Loucy (cell line): ENCODE measurements at regions not wholly inside any gene's neighbourhood (a gene's known extent, or its start where the extent isn't known, plus 50 kb on each side); places are given as distances from the start of the nearest gene placed in this dataset.
"Not testable (repeated sequence)": the region's sequence is repeated elsewhere in the genome, so short reads cannot be mapped to it uniquely, and the experiment has no call there.

Experiments
- H2AFZ ChIP-seq: fragments of 200-600 bp; sonication (generic); 2 replicates; pipeline ENCODE4 v1.6.0; 2016; ENCODE audit warnings: antibody characterized with exemption, mild to moderate bottlenecking, low read length, moderate library complexity
- H3F3A ChIP-seq: fragments of 200-600 bp; 2 replicates; pipeline ENCODE4 v1.6.0; 2016; ENCODE audit warnings: antibody characterized with exemption, low read depth, mild to moderate bottlenecking
- H3K27me3 ChIP-seq: fragments of 200-600 bp; sonication (generic); 2 replicates; pipeline ENCODE4 v1.6.1; 2014; ENCODE audit warnings: low read length, mild to moderate bottlenecking; ENCODE audit not compliant: insufficient read depth, poor library complexity, severe bottlenecking
- H3K36me3 ChIP-seq: fragments of 200-600 bp; sonication (generic); 2 replicates; pipeline ENCODE4 v1.6.1; 2016; ENCODE audit warnings: low read length; ENCODE audit not compliant: insufficient read depth
- H3K4me1 ChIP-seq: fragments of 200-600 bp; sonication (generic); 2 replicates; pipeline ENCODE4 v1.5.1; 2014; ENCODE audit warnings: low read length, mild to moderate bottlenecking; ENCODE audit not compliant: insufficient read depth, poor library complexity, severe bottlenecking
- H3K4me2 ChIP-seq: fragments of 200-600 bp; sonication (generic); 2 replicates; pipeline ENCODE4 v1.6.0; 2014; ENCODE audit warnings: antibody characterized with exemption, low read length, low read depth, mild to moderate bottlenecking; ENCODE audit not compliant: poor library complexity, severe bottlenecking
- H3K4me3 ChIP-seq: fragments of 200-600 bp; sonication (generic); 2 replicates; pipeline ENCODE4 v1.5.1; 2014; ENCODE audit warnings: low read length, mild to moderate bottlenecking, mixed read lengths; ENCODE audit not compliant: poor library complexity, severe bottlenecking
- H3K79me2 ChIP-seq: fragments of 200-600 bp; sonication (generic); 2 replicates; pipeline ENCODE4 v1.6.1; 2014; ENCODE audit warnings: low read length; ENCODE audit not compliant: insufficient read depth
- H3K9ac ChIP-seq: fragments of 200-600 bp; sonication (generic); 2 replicates; pipeline ENCODE4 v1.6.0; 2014; ENCODE audit warnings: mild to moderate bottlenecking, low read depth, low read length, moderate library complexity; ENCODE audit not compliant: poor library complexity, severe bottlenecking
- H3K9me2 ChIP-seq: fragments of 200-600 bp; sonication (generic); replicated peaks from 2 replicates; pipeline ENCODE4 v1.6.1; 2016; ENCODE audit warnings: low read depth, low read length, mixed read lengths
- H3K9me3 ChIP-seq: fragments of 200-600 bp; sonication (generic); 2 replicates; pipeline ENCODE4 v1.6.1; 2014; ENCODE audit warnings: mild to moderate bottlenecking, antibody characterized with exemption, low read length, low read depth; ENCODE audit not compliant: insufficient read depth
- H4K20me1 ChIP-seq: fragments of 200-600 bp; sonication (generic); 2 replicates; pipeline ENCODE4 v1.6.0; 2014; ENCODE audit warnings: antibody characterized with exemption, low read length, mild to moderate bottlenecking; ENCODE audit not compliant: insufficient read depth, poor library complexity, severe bottlenecking
- EZH2phosphoT487 ChIP-seq: fragments of 200-600 bp; IDR thresholded peaks from 2 replicates; pipeline ENCODE4 v1.6.1; 2018; ENCODE audit warnings: antibody characterized with exemption, mild to moderate bottlenecking, moderate library complexity, borderline replicate concordance
- TF ChIP-seq, protein P1 (sequence below): fragments of 200-600 bp; sonication (generic); conservative IDR thresholded peaks from 2 replicates; pipeline ENCODE4 v1.5.1; 2014; ENCODE audit warnings: mild to moderate bottlenecking, antibody characterized with exemption, low read length

DNA sequence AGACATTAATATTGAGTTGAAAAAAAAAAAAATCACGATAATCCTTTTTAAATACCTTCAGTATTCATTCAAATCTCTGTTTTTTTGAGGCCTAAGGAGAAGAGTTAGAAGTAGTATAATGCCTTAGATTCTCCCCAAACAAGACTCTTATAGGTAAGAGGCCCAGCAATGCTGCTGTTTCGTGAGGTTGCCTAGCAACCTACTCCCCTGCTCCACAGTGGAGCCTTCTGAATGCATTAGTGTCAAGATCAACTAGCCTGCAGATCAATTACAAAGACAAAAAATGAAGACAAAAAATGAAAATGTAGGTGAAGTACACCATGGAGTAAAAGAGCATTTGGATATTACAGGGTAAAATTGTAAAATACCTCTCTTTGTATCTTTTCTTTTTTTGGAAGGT lies 229.8 kb upstream of the LUZP2 start:
- no peak overlapping the region for H3K4me3 ChIP-seq
- H3K36me3 ChIP-seq, result no peaks in the 10 kb centered on the region
- H3K4me1 ChIP-seq, result no peaks in the 10 kb centered on the region
- TF ChIP-seq, protein P1, sequence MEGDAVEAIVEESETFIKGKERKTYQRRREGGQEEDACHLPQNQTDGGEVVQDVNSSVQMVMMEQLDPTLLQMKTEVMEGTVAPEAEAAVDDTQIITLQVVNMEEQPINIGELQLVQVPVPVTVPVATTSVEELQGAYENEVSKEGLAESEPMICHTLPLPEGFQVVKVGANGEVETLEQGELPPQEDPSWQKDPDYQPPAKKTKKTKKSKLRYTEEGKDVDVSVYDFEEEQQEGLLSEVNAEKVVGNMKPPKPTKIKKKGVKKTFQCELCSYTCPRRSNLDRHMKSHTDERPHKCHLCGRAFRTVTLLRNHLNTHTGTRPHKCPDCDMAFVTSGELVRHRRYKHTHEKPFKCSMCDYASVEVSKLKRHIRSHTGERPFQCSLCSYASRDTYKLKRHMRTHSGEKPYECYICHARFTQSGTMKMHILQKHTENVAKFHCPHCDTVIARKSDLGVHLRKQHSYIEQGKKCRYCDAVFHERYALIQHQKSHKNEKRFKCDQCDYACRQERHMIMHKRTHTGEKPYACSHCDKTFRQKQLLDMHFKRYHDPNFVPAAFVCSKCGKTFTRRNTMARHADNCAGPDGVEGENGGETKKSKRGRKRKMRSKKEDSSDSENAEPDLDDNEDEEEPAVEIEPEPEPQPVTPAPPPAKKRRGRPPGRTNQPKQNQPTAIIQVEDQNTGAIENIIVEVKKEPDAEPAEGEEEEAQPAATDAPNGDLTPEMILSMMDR, result no peak
- no peak for TF ChIP-seq EZH2phosphoT487
- no peaks in the 10 kb centered on the region for H3K9me2 ChIP-seq
- H3K9ac ChIP-seq, result no peak overlapping the region
- H3K9me3 ChIP-seq, result no peaks in the 10 kb centered on the region
- no peaks in the 10 kb centered on the region for H3F3A ChIP-seq
- H2AFZ ChIP-seq, result no peak overlapping the region
- no peak overlapping the region for H3K4me2 ChIP-seq
- H3K79me2 ChIP-seq, result no peaks in the 10 kb centered on the region
- no peaks in the 10 kb centered on the region for H4K20me1 ChIP-seq
- H3K27me3 ChIP-seq, result no peaks in the 10 kb centered on the region

DNA sequence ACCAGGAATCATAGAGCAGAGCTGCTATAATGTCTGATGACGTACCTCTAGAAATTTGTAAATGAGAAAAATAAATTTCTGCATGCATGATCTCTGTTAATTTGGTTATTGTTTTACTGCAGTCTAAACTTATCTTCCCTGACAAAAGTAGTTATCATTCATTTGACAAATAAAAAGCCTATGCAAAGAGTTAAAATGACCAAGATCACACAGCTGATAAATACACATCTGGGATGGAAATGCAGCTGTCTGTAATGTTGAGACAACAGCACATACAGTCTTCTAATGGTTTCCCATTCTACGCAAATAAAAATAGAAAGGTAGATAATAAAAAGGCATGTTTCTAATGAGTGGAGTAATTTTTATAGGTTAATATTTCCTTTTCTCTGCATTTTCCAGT lies 225.1 kb upstream of the LUZP2 start:
- H3K4me2 ChIP-seq, result no peak overlapping the region
- H3K9me3 ChIP-seq, result no peaks in the 10 kb centered on the region
- H3K27me3 ChIP-seq, result no peaks in the 10 kb centered on the region
- H3K36me3 ChIP-seq, result no peaks in the 10 kb centered on the region
- no peaks in the 10 kb centered on the region for H3K4me1 ChIP-seq
- H3K79me2 ChIP-seq, result no peaks in the 10 kb centered on the region
- no peak overlapping the region for H3K9ac ChIP-seq
- no peak for TF ChIP-seq EZH2phosphoT487
- TF ChIP-seq, protein P1, result no peak
- H4K20me1 ChIP-seq, result no peaks in the 10 kb centered on the region
- no peak overlapping the region for H3K4me3 ChIP-seq
- H3K9me2 ChIP-seq, result no peaks in the 10 kb centered on the region
- no peak overlapping the region for H2AFZ ChIP-seq
- no peaks in the 10 kb centered on the region for H3F3A ChIP-seq

DNA sequence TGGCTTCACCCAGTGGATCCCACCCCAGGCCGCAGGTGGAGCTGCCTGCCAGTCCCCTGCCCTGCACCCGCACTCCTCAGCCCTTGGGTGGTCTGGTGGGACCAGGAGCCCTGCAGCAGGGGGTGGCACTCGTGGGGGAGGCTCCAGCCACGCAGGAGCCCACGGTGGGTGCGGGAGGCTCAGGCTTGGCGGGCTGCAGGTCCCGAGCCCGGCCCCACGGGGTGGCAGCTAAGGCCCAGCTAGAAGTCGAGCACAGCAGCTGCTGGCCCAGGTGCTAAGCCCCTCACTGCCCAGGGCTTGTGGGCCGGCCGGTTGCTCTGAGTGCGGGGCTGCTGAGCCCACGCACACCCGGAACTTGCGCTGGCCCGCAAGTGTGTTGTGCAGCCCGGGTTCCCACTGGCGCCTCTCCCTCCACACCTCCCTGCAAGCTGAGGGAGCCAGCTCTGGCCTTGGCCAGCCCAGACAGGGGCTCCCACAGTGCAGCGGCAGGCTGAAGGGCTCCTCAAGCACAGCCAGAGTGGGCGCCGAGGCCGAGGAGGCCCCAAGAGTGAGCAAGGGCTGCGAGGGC lies 222.6 kb upstream of the LUZP2 start:
- H3K9me2 ChIP-seq, H3K4me2 ChIP-seq, H3K9ac ChIP-seq, H3K9me3 ChIP-seq, H3K4me3 ChIP-seq, H3F3A ChIP-seq, H3K79me2 ChIP-seq, H2AFZ ChIP-seq, H3K27me3 ChIP-seq, H3K4me1 ChIP-seq, H4K20me1 ChIP-seq, H3K36me3 ChIP-seq: not testable (repeated sequence)

DNA sequence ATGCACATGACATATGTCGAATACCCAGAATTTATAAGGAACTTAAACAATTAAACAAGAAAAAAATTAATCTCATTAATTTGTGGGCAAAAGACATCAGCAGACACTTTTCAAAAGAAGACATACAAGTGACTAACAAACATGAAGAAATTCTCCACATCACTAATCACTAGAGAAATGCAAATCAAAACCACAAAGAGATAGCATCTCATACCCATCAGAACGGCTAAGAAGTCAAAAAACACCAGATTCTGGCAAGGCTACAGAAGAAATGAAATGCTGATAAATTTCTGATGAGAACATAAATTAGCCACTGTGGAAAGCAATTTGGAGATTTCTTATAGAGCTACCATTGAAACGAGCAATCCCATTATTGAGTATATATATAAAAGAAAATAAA lies 210.6 kb upstream of the LUZP2 start:
- Histone ChIP-seq H2AFZ (no peak overlapping the region), H3K4me3 (no peak overlapping the region), H3K4me1 (peaks cover 6% of the 10 kb centered on the region), H3K9me2 (no peaks in the 10 kb centered on the region), H3K9ac (no peak overlapping the region), H4K20me1 (no peaks in the 10 kb centered on the region), H3K79me2 (no peaks in the 10 kb centered on the region), H3K27me3 (no peaks in the 10 kb centered on the region), H3K36me3 (no peaks in the 10 kb centered on the region), H3F3A (no peaks in the 10 kb centered on the region), H3K9me3 (no peaks in the 10 kb centered on the region), H3K4me2 (no peak overlapping the region)
- TF ChIP-seq EZH2phosphoT487, result no peak
- TF ChIP-seq, protein P1, result no peak
